Ectodermal cell (in vitro differentiated cells): ENCODE measurements at regions not wholly inside any gene's neighbourhood (a gene's known extent, or its start where the extent isn't known, plus 50 kb on each side); places are given as distances from the start of the nearest gene placed in this dataset.
"Not testable (repeated sequence)": the region's sequence is repeated elsewhere in the genome, so short reads cannot be mapped to it uniquely, and the experiment has no call there.

Experiments
- H3K27ac ChIP-seq: 2 replicates; pipeline ENCODE4 v1.7.0; 2013; ENCODE audit warnings: mild to moderate bottlenecking, low read depth, low read length; ENCODE audit not compliant: insufficient read depth, poor library complexity, severe bottlenecking
- H3K27me3 ChIP-seq: 2 replicates; pipeline ENCODE4 v1.7.0; 2013; ENCODE audit warnings: mild to moderate bottlenecking, low read length; ENCODE audit not compliant: insufficient read depth, control insufficient read depth, poor library complexity, severe bottlenecking
- H3K36me3 ChIP-seq: one replicate; pipeline ENCODE4 v1.7.0; 2013; ENCODE audit warnings: low read length; ENCODE audit not compliant: control insufficient read depth, insufficient read depth
- H3K4me1 ChIP-seq: one replicate; pipeline ENCODE4 v1.7.0; 2013; ENCODE audit warnings: low read length; ENCODE audit not compliant: control insufficient read depth, insufficient read depth
- H3K4me3 ChIP-seq: 2 replicates; pipeline ENCODE4 v1.7.0; 2013; ENCODE audit warnings: low read depth, low read length, control low read depth; ENCODE audit not compliant: insufficient read depth
- H3K9me3 ChIP-seq: 2 replicates; pipeline ENCODE4 v1.7.0; 2013; ENCODE audit warnings: mild to moderate bottlenecking, low read length, moderate library complexity; ENCODE audit not compliant: control insufficient read depth
- WGBS, 2 experiments: methylation state at CpG; one replicate each; pipeline ENCODE4 v1.1.7; 2013; ENCODE audit warnings: missing lambda C conversion rate in 2 of 2; 5-methylcytosine and 5-hydroxymethylcytosine counted together

- no peak overlapping the region for H3K27ac ChIP-seq
Observed at GRCh38 chr2:167678158-167678557, 569.2 kb downstream of the STK39 start.

GRCh38 chr2:167675906-167676305 lies 571.5 kb downstream of the STK39 start:
- no peak overlapping the region for H3K4me3 ChIP-seq
- H3K9me3 ChIP-seq = no peaks in the 10 kb centered on the region
- H3K4me1 ChIP-seq = no peaks in the 10 kb centered on the region
- no peak overlapping the region for H3K27ac ChIP-seq
- no peaks in the 10 kb centered on the region for H3K27me3 ChIP-seq
- WGBS, 2 experiments = 87 to 92% methylated on average over 6 of the region's 6 CpGs
- no peaks in the 10 kb centered on the region for H3K36me3 ChIP-seq

More at GRCh38 chr2:167678158-167678557, 569.2 kb downstream of the STK39 start:
- no peak overlapping the region for H3K4me3 ChIP-seq
- H3K36me3 ChIP-seq = no peaks in the 10 kb centered on the region
- no peaks in the 10 kb centered on the region for H3K9me3 ChIP-seq
- H3K27me3 ChIP-seq = no peaks in the 10 kb centered on the region
- H3K4me1 ChIP-seq = peaks cover 9% of the 10 kb centered on the region
- WGBS, 2 experiments = 82 to 95% methylated on average over 3 of the region's 3 CpGs

- no peaks in the 10 kb centered on the region for H3K27me3 ChIP-seq
- no peak overlapping the region for H3K4me3 ChIP-seq
- H3K36me3 ChIP-seq = no peaks in the 10 kb centered on the region
- no CpG with 5 or more reads among the region's 1 CpG for WGBS, 2 experiments
- no peaks in the 10 kb centered on the region for H3K9me3 ChIP-seq
- no peak overlapping the region for H3K27ac ChIP-seq
- H3K4me1 ChIP-seq = no peaks in the 10 kb centered on the region
Observed at GRCh38 chr2:167670588-167670987, 576.8 kb downstream of the STK39 start.

- Histone ChIP-seq H3K27ac (no peak overlapping the region), H3K36me3 (no peaks in the 10 kb centered on the region), H3K4me1 (no peaks in the 10 kb centered on the region), H3K27me3 (no peaks in the 10 kb centered on the region), H3K9me3 (no peaks in the 10 kb centered on the region), H3K4me3 (no peak overlapping the region)
- 94 to 95% methylated on average over 4 of the region's 4 CpGs for whole genome bisulfite sequencing, 2 experiments
Observed at GRCh38 chr2:167653131-167653530, 594.3 kb downstream of the STK39 start.

- Histone ChIP-seq H3K9me3 (no peaks in the 10 kb centered on the region), H3K27ac (peak overlapping the region; percentile 47), H3K36me3 (no peaks in the 10 kb centered on the region), H3K4me3 (no peak overlapping the region), H3K27me3 (no peaks in the 10 kb centered on the region), H3K4me1 (no peaks in the 10 kb centered on the region)
Observed at GRCh38 chr2:167652401-167652800, 595.0 kb downstream of the STK39 start.

GRCh38 chr2:167651406-167652151 lies 595.8 kb downstream of the STK39 start:
- H3K4me3 ChIP-seq = no peak overlapping the region
- no peaks in the 10 kb centered on the region for H3K4me1 ChIP-seq
- no peaks in the 10 kb centered on the region for H3K36me3 ChIP-seq
- H3K27me3 ChIP-seq = no peaks in the 10 kb centered on the region
- 55 to 59% methylated on average over 5 of the region's 5 CpGs for WGBS, 2 experiments
- H3K27ac ChIP-seq = peak overlapping the region; percentile 47
- no peaks in the 10 kb centered on the region for H3K9me3 ChIP-seq

GRCh38 chr2:167646557-167646956 lies 600.8 kb downstream of the STK39 start:
- H3K4me1 ChIP-seq = no peaks in the 10 kb centered on the region
- WGBS, 2 experiments = 84 to 98% methylated on average over 2 of the region's 2 CpGs
- H3K27me3 ChIP-seq = no peaks in the 10 kb centered on the region
- no peaks in the 10 kb centered on the region for H3K36me3 ChIP-seq
- H3K9me3 ChIP-seq = no peaks in the 10 kb centered on the region
- H3K27ac ChIP-seq = no peak overlapping the region
- H3K4me3 ChIP-seq = no peak overlapping the region

- H3K4me1 ChIP-seq = no peaks in the 10 kb centered on the region
Observed at GRCh38 chr2:167640096-167640495, 607.3 kb downstream of the STK39 start.

GRCh38 chr2:167637741-167638140 lies 609.7 kb downstream of the STK39 start:
- H3K4me3 ChIP-seq = no peak overlapping the region
- no peaks in the 10 kb centered on the region for H3K9me3 ChIP-seq
- H3K27ac ChIP-seq = no peak overlapping the region
- H3K4me1 ChIP-seq = no peaks in the 10 kb centered on the region
- no peaks in the 10 kb centered on the region for H3K27me3 ChIP-seq
- H3K36me3 ChIP-seq = no peaks in the 10 kb centered on the region

More at GRCh38 chr2:167640096-167640495, 607.3 kb downstream of the STK39 start:
- no peak overlapping the region for H3K4me3 ChIP-seq
- WGBS, 2 experiments = 60% methylated on average over 1 of the region's 1 CpG; no CpG with 5 or more reads in 1 of the 2 experiments
- H3K36me3 ChIP-seq = no peaks in the 10 kb centered on the region
- no peak overlapping the region for H3K27ac ChIP-seq
- no peaks in the 10 kb centered on the region for H3K27me3 ChIP-seq
- H3K9me3 ChIP-seq = no peaks in the 10 kb centered on the region

- not testable (repeated sequence) for H3K4me3 ChIP-seq, H3K4me1 ChIP-seq, H3K27me3 ChIP-seq, H3K27ac ChIP-seq, H3K36me3 ChIP-seq, H3K9me3 ChIP-seq
- 100% methylated on average over 1 of the region's 1 CpG for WGBS, 2 experiments
Observed at GRCh38 chr2:167632271-167632670, 615.1 kb downstream of the STK39 start.

GRCh38 chr2:167626961-167627360 lies 620.4 kb downstream of the STK39 start:
- Histone ChIP-seq H3K27me3 (no peaks in the 10 kb centered on the region), H3K4me3 (no peak overlapping the region), H3K4me1 (no peaks in the 10 kb centered on the region), H3K27ac (no peak overlapping the region), H3K9me3 (no peaks in the 10 kb centered on the region), H3K36me3 (no peaks in the 10 kb centered on the region)
